H9 (cell line): ENCODE measurements at regions not wholly inside any gene's neighbourhood (a gene's known extent, or its start where the extent isn't known, plus 50 kb on each side); places are given as distances from the start of the nearest gene placed in this dataset.

ENCODE experiments used
- DNase-seq: peaks from one replicate; pipeline ENCODE4 v3.0.0-alpha.2; 2017
- H2AFZ ChIP-seq: one replicate; pipeline ENCODE4 v1.6.1; 2013; ENCODE audit warnings: mild to moderate bottlenecking, low read length, control low read depth, moderate library complexity
- H2AK5ac ChIP-seq: 2 replicates; pipeline ENCODE4 v1.6.1; 2013; ENCODE audit warnings: low read length, control low read depth, mixed read lengths; ENCODE audit not compliant: insufficient read length
- H2BK120ac ChIP-seq: one replicate; pipeline ENCODE4 v1.6.1; 2013; ENCODE audit warnings: low read depth, mild to moderate bottlenecking, low read length, control low read depth, inconsistent platforms; ENCODE audit not compliant: poor library complexity, severe bottlenecking
- H2BK12ac ChIP-seq: 2 replicates; pipeline ENCODE4 v1.6.1; 2013; ENCODE audit warnings: low read length, control low read depth, mixed read lengths, low read depth; ENCODE audit not compliant: insufficient read length
- H2BK15ac ChIP-seq: 2 replicates; pipeline ENCODE4 v1.6.1; 2013; ENCODE audit warnings: low read depth, low read length, control low read depth
- H2BK20ac ChIP-seq: one replicate; pipeline ENCODE4 v1.6.1; 2013; ENCODE audit warnings: low read depth, mild to moderate bottlenecking, low read length, control low read depth, inconsistent platforms; ENCODE audit not compliant: poor library complexity, severe bottlenecking
- H2BK5ac ChIP-seq: 2 replicates; pipeline ENCODE4 v1.6.1; 2013; ENCODE audit warnings: low read length, control low read depth, mixed read lengths; ENCODE audit not compliant: insufficient read length
- H3K14ac ChIP-seq: 2 replicates; pipeline ENCODE4 v1.6.1; 2013; ENCODE audit warnings: low read length, control low read depth; ENCODE audit not compliant: insufficient read depth
- H3K18ac ChIP-seq: 2 replicates; pipeline ENCODE4 v1.6.1; 2013; ENCODE audit warnings: low read depth, mild to moderate bottlenecking, mixed read lengths, low read length, control low read depth; ENCODE audit not compliant: insufficient read length
- H3K23ac ChIP-seq: 2 replicates; pipeline ENCODE4 v1.6.1; 2013; ENCODE audit warnings: low read length, control low read depth, mixed read lengths, low read depth; ENCODE audit not compliant: insufficient read length
- H3K23me2 ChIP-seq: 2 replicates; pipeline ENCODE4 v1.6.1; 2013; ENCODE audit warnings: low read depth, mild to moderate bottlenecking, mixed read lengths, low read length, control low read depth; ENCODE audit not compliant: insufficient read length, poor library complexity, severe bottlenecking
- H3K27ac ChIP-seq: 2 replicates; pipeline ENCODE4 v1.5.1; 2013; ENCODE audit warnings: low read length, control low read depth, mixed read lengths, low read depth; ENCODE audit not compliant: insufficient read length
- H3K27me3 ChIP-seq: 2 replicates; pipeline ENCODE4 v1.6.1; 2013; ENCODE audit warnings: low read length, control low read depth, inconsistent platforms; ENCODE audit not compliant: insufficient read depth
- H3K4ac ChIP-seq: 2 replicates; pipeline ENCODE4 v1.6.1; 2013; ENCODE audit warnings: low read depth, mild to moderate bottlenecking, control low read depth, inconsistent platforms, low read length, moderate library complexity
- H3K4me1 ChIP-seq: 2 replicates; pipeline ENCODE4 v1.6.1; 2013; ENCODE audit warnings: low read length, control low read depth, inconsistent platforms; ENCODE audit not compliant: insufficient read depth
- H3K4me2 ChIP-seq: 2 replicates; pipeline ENCODE4 v1.6.1; 2013; ENCODE audit warnings: low read length, control low read depth, mixed read lengths; ENCODE audit not compliant: insufficient read length, insufficient read depth
- H3K56ac ChIP-seq: 2 replicates; pipeline ENCODE4 v1.6.1; 2013; ENCODE audit warnings: low read depth, mild to moderate bottlenecking, mixed read lengths, low read length, control low read depth; ENCODE audit not compliant: insufficient read length
- H3K79me1 ChIP-seq: 2 replicates; pipeline ENCODE4 v1.6.1; 2013; ENCODE audit warnings: low read depth, mild to moderate bottlenecking, moderate library complexity, low read length, control low read depth, inconsistent platforms; ENCODE audit not compliant: insufficient read depth, poor library complexity, severe bottlenecking
- H3K79me2 ChIP-seq: 2 replicates; pipeline ENCODE4 v1.6.1; 2013; ENCODE audit warnings: low read length, control low read depth, inconsistent platforms; ENCODE audit not compliant: insufficient read depth
- H3K9ac ChIP-seq: 2 replicates; pipeline ENCODE4 v1.6.1; 2013; ENCODE audit warnings: low read length, control low read depth, mixed read lengths; ENCODE audit not compliant: insufficient read length; ENCODE audit errors: extremely low read depth
- H3K9me3 ChIP-seq: one replicate; pipeline ENCODE4 v1.6.1; 2013; ENCODE audit warnings: low read depth, low read length, inconsistent platforms; ENCODE audit not compliant: control insufficient read depth
- H3T11ph ChIP-seq: one replicate; pipeline ENCODE4 v1.6.1; 2013; ENCODE audit warnings: mild to moderate bottlenecking, low read length, control low read depth, inconsistent platforms
- H4K20me1 ChIP-seq: one replicate; pipeline ENCODE4 v1.6.1; 2013; ENCODE audit not compliant: control insufficient read depth, insufficient read length, insufficient read depth
- H4K5ac ChIP-seq: 2 replicates; pipeline ENCODE4 v1.6.1; 2013; ENCODE audit warnings: low read depth, mild to moderate bottlenecking, mixed read lengths, low read length, control low read depth; ENCODE audit not compliant: insufficient read length
- H4K8ac ChIP-seq: replicated peaks from 2 replicates; pipeline ENCODE4 v1.6.1; 2013; ENCODE audit warnings: low read length, control low read depth, mixed read lengths, low read depth; ENCODE audit not compliant: insufficient read length
- H4K91ac ChIP-seq: 2 replicates; pipeline ENCODE4 v1.6.1; 2013; ENCODE audit warnings: low read depth, mild to moderate bottlenecking, moderate library complexity, mixed read lengths, low read length, control low read depth; ENCODE audit not compliant: insufficient read length
- H3K27ac Mint-ChIP-seq, 3 experiments: 2 replicates in 2 of 3; 3 replicates in 1 of 3; pipeline ENCODE4 v1.8.0; 2020 to 2021; ENCODE audit warnings: mixed read lengths in 3 of 3, mild to moderate bottlenecking in 1 of 3, moderate library complexity in 1 of 3
- H3K27me3 Mint-ChIP-seq: 2 replicates; pipeline ENCODE4 v1.8.0; 2021; ENCODE audit warnings: low read depth, mild to moderate bottlenecking, moderate library complexity, mixed read lengths
- H3K36me3 Mint-ChIP-seq, 3 experiments: 2 replicates in 2 of 3; 3 replicates in 1 of 3; pipeline ENCODE4 v1.8.0; 2020 to 2021; ENCODE audit warnings: low read depth in 3 of 3, mixed read lengths in 3 of 3; ENCODE audit not compliant: insufficient read depth in 1 of 3
- H3K4me1 Mint-ChIP-seq, 2 experiments: 2 replicates each; pipeline ENCODE4 v1.8.0; 2020; ENCODE audit warnings: mixed read lengths in 2 of 2
- H3K4me3 Mint-ChIP-seq, 2 experiments: 2 replicates in 1 of 2; 3 replicates in 1 of 2; pipeline ENCODE4 v1.8.0; 2020 to 2021; ENCODE audit warnings: mild to moderate bottlenecking in 2 of 2, mixed read lengths in 2 of 2, moderate library complexity in 1 of 2
- H3K9me3 Mint-ChIP-seq, 2 experiments: 2 replicates in 1 of 2; 3 replicates in 1 of 2; pipeline ENCODE4 v1.8.0; 2020; ENCODE audit warnings: mild to moderate bottlenecking in 2 of 2, mixed read lengths in 2 of 2, moderate library complexity in 1 of 2
- CTCF ChIP-seq: fragments of 200-600 bp; sonication (generic); conservative IDR thresholded peaks from 3 replicates; pipeline ENCODE4 v1.8.0; 2021; ENCODE audit warnings: antibody characterized with exemption, mild to moderate bottlenecking
- WGBS: extraction: QIAGEN DNeasy Blood & Tissue Kit; methylation state at CpG from one replicate; pipeline ENCODE4 v1.1.7; 2013; ENCODE audit warnings: missing lambda C conversion rate, low lambda C conversion rate, mixed read lengths; ENCODE audit not compliant: insufficient read length; ENCODE audit errors: extremely low coverage; 5-methylcytosine and 5-hydroxymethylcytosine counted together

GRCh38 chr1:4027008-4027407 is 126.9 kb upstream of the C1orf174 start:
- Histone ChIP-seq H3K23ac (no peak overlapping the region), H2BK15ac (0 out of 2 replicates have a peak overlapping the region, but pooled peaks have one; percentile 33), H4K8ac (no peak overlapping the region), H2BK12ac (no peak overlapping the region), H3K14ac (no peak overlapping the region; the same call in 1 of the 2 replicates), H3K4me2 (no peak overlapping the region), H2BK20ac (no peak overlapping the region), H2BK5ac (no peak overlapping the region), H3T11ph (no peak overlapping the region), H2AFZ (no peak overlapping the region), H3K9me3 (no peaks in the 10 kb centered on the region), H3K79me2 (no peaks in the 10 kb centered on the region), H4K5ac (no peak overlapping the region), H2AK5ac (no peak overlapping the region), H3K4me1 (no peaks in the 10 kb centered on the region), H3K9ac (no peak overlapping the region), H4K20me1 (no peaks in the 10 kb centered on the region), H4K91ac (no peak overlapping the region), H3K23me2 (no peaks in the 10 kb centered on the region), H3K27ac (no peak overlapping the region), H3K18ac (no peak overlapping the region), H3K79me1 (no peaks in the 10 kb centered on the region), H3K4ac (no peak overlapping the region), H3K56ac (no peak overlapping the region), H3K27me3 (no peaks in the 10 kb centered on the region; the same call in 1 of the 2 replicates), H2BK120ac (no peak overlapping the region)
- WGBS: no CpG with 5 or more reads among the region's 11 CpGs
- Mint-ChIP-seq H3K4me3 (no peak overlapping the region), H3K27me3 (peaks cover 7% of the 10 kb centered on the region), H3K36me3 (peaks cover 0 to 15% (median 5%) of the 10 kb centered on the region in 3 experiments; a peak in 5 of 7 replicates), H3K9me3 (peaks cover 7 to 9% of the 10 kb centered on the region in 2 experiments), H3K4me1 (peaks cover 10 to 15% of the 10 kb centered on the region in 2 experiments), H3K27ac (no peak overlapping the region)
- DNase-seq: no peak
- no peak; the same call in 2 of the 3 replicates for TF ChIP-seq CTCF
